ENCODE measurements at regions not wholly inside any gene's neighbourhood (a gene's known extent, or its start where the extent isn't known, plus 50 kb on each side); places are given as distances from the start of the nearest gene placed in this dataset.
"Not testable (repeated sequence)": the region's sequence is repeated elsewhere in the genome, so short reads cannot be mapped to it uniquely, and the experiment has no call there.

- no peak for DNase-seq
Measured at GRCh38 chr14:51448831-51449670, 202.7 kb upstream of the FRMD6 start.

DNA sequence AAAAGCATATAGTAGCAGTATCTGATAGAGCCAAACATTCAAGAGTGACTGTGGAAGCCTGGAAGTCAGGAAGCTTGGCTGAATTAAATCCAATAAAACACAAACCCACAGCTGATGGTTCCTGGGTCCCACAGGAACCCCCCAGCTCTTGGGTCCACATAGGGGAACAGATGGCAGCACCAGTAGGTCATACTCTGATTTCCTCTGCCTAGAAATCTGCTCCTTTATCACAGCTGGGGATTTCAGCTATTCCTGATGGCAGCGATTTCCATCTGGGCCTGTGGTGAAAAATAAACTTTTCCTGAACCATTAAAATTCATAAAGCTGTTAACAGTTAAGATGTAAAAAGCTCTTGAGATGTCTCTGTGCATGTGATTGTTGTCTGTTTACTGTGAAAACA lies 202.0 kb upstream of the FRMD6 start:
- no peak for DNase-seq

- no peak for DNase-seq
Measured at GRCh38 chr14:51451561-51451960, 200.1 kb upstream of the FRMD6 start.

DNA sequence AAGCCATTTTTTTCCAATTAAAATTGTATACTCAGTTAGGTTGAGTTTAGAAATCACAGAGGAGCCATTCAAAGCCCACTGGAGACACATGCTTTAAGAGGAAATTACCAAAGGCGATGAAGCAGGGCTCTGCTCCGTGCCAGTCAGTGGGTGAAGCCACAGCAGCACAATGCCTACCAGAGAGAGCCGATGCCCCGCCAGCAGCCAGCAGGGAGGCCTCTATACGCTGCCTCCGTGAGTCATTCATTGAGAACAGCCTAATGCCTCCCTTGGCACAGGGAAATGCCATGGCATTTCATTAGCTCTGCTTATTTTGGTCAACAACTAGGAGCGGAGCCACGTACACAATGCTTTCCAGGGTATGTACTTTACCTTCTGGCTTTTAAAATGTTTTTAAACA lies 197.8 kb upstream of the FRMD6 start:
- no peak for DNase-seq

GRCh38 chr14:51454351-51454750 lies 197.4 kb upstream of the FRMD6 start:
- no peak for DNase-seq

GRCh38 chr14:51455041-51455835 lies 196.5 kb upstream of the FRMD6 start:
- no peak for DNase-seq

DNA sequence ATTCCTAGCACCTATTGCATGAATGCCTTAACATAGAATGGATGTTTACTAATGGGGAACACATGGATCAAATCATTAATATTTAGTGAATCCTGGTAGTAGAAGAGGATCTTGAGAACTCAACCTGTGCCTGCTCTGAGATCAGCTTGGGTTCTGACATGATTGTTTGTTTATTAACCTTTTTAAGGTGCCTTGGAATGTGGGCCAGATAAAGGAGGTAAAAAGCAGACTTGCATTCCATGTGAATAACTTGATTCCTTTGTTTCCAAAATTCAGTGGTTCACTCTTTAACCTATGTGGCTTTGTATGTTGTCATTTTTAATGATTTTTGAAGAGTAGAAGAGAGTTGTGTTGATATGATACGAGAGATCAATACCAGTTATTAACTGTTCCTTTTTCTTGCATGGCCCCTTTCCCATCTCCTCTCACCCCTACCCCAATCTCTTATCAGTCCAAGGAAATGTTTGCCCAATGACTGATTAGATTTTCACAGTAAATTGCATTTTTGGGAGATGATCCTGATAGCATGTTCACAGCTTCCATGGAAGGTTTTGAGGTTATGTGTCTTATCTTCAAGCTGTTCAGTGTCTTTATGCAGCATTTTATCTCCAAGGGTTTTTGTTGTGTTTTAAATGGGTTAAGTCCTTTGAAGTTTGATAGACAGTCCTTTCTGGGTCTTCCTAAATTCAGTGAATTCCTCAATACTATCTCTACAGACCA lies 193.7 kb upstream of the FRMD6 start:
- DNase-seq: no peak

GRCh38 chr14:51458563-51458955 lies 193.2 kb upstream of the FRMD6 start:
- no peak for DNase-seq

DNA sequence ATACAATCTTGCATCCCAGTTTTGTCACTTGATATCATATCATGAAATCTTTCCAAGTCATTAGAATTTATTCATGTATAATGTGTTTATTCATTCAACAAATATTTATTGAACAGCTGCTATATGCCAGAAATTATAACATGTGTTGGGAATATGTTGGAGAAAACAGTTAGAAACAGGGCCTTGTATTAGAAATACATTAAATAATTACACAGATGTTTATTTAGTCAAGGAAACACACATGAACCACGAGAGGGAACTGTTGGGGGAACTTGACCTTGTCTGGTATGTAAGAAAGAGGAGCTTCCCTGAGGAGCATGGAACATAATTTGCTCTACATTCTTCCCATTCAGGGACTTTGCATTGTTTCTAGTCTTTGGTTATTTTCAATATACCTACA lies 191.7 kb upstream of the FRMD6 start:
- no peak for DNase-seq

DNA sequence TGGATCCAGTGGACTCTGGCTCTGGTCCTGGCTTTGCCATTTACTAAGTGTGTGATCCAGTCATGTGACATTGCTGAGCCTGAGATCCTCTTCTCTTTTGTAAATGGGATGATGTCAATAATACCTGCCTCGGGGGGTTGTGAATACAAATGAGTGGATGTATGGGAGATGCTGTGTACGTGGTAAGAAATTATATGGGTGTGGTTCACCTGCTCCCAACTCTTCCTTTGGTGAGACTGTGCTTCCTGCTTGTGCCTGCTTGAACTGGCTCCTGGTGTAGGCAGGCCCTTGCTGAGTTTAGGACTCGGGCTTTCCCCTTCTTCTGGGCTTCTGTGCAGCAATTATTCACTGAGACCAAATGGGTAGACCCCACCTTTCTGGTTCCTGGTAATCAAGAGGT lies 189.5 kb upstream of the FRMD6 start:
- no peak for DNase-seq

- no peak for DNase-seq
Measured at GRCh38 chr14:51462706-51463105, 189.0 kb upstream of the FRMD6 start.

DNA sequence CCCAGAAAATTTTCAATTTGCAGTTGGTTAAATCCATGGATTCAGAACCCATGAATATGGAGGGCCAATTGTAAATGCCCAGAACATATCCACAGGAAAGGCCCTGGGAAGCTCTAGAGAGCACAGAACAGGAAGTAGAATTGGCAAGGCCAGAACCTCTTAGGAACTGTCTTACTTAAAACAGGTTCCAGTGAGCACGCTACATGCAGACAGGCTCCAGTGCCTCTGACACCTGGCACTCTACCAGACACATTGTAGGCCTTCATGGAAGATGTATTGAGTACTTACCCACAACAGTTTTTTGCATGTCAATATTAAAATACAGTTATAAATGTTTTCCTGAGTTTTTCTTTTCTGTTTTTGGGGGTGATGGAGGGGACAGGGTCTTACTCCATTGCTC lies 188.2 kb upstream of the FRMD6 start:
- DNase-seq: no peak

DNA sequence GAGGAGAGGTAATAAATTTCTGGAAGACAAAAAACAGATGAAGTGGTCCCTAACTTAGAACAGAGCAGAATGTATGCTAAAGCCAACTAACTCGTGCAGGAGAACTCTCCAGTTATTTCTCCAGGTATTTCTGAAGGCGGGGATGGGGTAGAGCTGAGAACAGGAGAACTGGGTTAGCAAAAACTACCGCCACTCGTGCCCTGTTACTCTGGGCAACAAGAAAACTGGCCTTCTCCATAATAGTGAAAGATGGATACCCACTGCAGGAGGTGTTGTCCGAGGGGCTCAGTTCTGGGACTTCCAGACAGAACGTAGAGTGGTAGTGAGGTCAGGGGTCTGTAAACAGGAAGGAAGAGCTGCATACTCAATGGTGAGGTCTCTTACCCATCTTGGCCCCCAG lies 187.3 kb upstream of the FRMD6 start:
- no peak for DNase-seq

GRCh38 chr14:51465486-51465885 lies 186.2 kb upstream of the FRMD6 start:
- DNase-seq: no peak

DNA sequence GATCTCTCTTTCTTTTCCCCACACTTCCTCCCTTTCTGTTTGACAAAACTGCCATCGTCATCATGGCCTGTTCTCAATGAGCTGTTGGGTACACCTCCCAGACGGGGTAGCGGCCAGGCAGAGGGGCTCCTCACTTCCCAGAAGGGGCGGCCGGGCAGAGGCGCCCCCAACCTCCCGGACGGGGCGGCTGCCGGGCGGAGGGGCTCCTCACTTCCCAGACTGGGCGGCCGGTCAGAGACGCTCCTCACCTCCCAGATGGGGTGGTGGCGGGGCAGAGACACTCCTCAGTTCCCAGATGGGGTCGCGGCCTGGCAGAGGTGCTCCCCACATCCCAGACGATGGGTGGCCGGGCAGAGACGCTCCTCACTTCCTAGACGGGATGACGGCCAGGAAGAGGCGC lies 184.3 kb upstream of the FRMD6 start:
- DNase-seq: not testable (repeated sequence)

DNA sequence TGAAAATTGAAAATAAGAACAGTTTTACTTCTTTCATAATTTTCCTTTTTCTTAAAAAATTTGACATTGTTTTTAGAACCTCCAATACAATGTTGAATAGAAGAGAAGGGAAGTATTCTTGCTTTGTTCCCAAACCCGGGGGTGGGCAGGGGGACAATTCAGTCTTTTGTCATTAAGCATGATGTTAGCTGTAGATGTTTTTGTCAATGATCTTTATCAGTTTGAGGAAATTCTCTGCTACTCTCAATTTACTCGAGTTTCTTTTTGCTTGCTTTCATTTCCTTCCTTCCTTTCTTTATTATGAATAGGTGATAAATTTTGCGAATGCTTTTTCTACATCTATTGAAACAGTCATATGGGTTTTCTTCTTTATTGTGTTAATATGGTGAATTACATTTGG lies 183.2 kb upstream of the FRMD6 start:
- no peak for DNase-seq

GRCh38 chr14:51472881-51473280 lies 178.8 kb upstream of the FRMD6 start:
- no peak for DNase-seq

GRCh38 chr14:51473351-51473750 lies 178.4 kb upstream of the FRMD6 start:
- no peak for DNase-seq

GRCh38 chr14:51473808-51474565 lies 177.7 kb upstream of the FRMD6 start:
- DNase-seq: no peak

DNA sequence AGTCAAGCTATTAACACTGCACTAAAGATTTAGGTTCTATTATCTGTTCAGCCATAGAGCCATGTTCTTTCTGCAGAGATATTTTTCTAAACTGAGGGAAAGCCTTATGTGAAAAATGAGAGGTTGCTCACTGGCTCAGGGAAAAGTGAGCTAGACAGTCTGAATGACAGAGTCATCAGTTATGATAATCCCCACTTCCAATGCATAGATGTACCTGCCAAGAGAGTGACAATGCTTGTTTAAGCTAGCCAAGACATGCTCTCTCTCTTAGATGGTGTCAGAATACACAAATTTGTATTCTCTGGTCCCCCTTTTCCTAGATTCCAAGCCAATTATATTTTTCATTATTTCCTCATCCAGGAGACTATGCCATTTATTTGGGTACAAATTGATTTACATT lies 176.9 kb upstream of the FRMD6 start:
- DNase-seq: no peak

- DNase-seq: no peak
Measured at GRCh38 chr14:51478175-51478621, 173.5 kb upstream of the FRMD6 start.

DNA sequence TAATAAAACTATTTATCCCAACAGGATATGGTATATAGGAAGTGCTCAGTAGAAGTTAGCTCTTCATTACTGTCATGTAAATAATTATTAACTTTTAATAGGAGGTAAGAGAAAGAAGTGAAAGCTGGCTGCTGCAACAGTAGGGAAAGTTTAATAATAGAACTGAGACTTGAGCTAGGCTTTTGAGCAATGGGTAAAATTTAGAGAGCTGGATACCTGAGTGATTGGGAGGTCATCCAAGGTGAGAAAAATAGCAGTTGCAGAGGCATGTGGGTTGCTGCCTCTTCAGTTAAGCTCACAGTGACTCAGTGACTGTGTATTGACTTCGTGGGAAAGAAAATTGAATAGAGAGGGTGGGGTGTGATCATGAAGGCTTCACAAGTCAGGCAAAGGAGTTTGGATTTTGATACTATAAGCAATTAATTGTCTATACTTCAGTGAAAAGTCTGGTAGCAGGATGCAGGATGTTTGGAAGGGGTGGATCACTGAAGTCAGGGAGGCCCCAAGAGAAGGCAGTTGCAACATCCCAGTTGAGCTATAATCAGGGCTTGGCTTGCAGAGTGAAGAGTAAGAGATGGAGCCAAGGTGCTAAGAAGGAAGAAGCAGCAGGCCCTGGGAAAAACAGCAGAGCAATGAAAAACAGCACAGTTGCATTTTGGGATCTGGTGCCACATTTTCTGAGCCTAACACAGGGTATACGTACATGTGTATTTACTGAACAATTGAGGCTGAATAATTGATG lies 172.0 kb upstream of the FRMD6 start:
- DNase-seq: no peak
